T follicular helper cell (primary cell): ENCODE measurements at regions not wholly inside any gene's neighbourhood (a gene's known extent, or its start where the extent isn't known, plus 50 kb on each side); places are given as distances from the start of the nearest gene placed in this dataset.
"Not testable (repeated sequence)": the region's sequence is repeated elsewhere in the genome, so short reads cannot be mapped to it uniquely, and the experiment has no call there.

ENCODE experiments used
- DNase-seq: peaks from one replicate; pipeline ENCODE4 v3.0.0-alpha.2; 2020; ENCODE audit warnings: low read depth

DNA sequence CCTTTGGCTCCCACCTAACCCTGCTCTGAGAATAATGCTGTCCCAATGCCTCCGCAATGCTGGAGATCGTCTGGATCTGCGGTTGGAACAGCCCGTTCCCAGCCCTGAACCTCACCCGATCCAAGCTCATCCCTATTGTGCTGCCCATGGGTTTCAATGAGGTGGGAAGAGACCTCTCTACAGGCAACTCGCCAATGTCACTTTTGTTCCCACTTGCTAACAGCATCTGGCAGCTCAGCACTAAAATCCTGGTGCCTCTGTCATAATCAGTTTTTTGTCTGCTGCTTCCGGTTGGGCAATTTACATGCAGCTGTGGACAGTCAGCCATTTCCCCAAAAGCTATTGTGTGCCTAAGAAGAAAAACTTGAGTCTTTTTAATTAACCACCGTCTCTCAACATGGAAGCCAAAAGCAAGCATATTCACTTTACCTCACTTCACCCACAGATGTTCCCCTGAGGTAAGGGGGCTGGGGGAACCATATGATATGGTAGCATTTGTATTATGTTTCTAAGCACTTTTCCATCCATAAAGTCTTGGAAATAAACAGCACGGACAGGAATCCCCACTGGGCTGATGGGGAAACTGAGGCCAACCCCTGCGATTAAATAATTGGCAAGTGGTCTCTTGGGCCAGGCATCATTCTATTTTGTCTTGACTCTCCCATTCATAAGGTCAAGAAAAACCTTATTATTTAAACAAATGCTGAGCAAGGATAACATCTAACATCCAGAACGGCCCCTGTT lies 159.2 kb upstream of the CDH5 start:
- DNase-seq, result no peak

- DNase-seq, result no peak
Observed at GRCh38 chr16:66206363-66206762, 160.1 kb upstream of the CDH5 start.

GRCh38 chr16:66205287-66206231 lies 160.9 kb upstream of the CDH5 start:
- DNase-seq, result no peak

- DNase-seq, result no peak
Observed at GRCh38 chr16:66204756-66205155, 161.7 kb upstream of the CDH5 start.

- DNase-seq, result no peak
Observed at GRCh38 chr16:66203476-66203875, 163.0 kb upstream of the CDH5 start.

DNA sequence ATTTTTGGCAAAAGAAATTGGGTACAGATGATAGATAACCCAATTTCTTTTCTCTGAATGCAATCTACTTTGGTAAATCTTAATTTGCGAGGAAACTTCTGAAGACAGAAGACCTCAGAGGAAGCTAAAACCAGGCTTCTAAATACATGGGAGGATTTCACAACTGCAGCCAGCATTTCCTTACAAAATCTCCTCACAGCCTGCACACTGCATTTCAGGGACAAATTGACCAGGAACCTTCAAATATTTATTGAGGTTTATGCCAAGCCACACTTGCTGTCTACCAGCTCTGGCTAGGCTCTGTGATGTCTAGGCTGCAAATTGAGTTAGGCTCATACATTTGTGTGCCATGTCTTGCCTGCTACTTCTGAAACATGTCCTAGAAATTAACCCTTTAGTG lies 167.3 kb upstream of the CDH5 start:
- no peak for DNase-seq

GRCh38 chr16:66198641-66199040 lies 167.8 kb upstream of the CDH5 start:
- DNase-seq, result no peak

DNA sequence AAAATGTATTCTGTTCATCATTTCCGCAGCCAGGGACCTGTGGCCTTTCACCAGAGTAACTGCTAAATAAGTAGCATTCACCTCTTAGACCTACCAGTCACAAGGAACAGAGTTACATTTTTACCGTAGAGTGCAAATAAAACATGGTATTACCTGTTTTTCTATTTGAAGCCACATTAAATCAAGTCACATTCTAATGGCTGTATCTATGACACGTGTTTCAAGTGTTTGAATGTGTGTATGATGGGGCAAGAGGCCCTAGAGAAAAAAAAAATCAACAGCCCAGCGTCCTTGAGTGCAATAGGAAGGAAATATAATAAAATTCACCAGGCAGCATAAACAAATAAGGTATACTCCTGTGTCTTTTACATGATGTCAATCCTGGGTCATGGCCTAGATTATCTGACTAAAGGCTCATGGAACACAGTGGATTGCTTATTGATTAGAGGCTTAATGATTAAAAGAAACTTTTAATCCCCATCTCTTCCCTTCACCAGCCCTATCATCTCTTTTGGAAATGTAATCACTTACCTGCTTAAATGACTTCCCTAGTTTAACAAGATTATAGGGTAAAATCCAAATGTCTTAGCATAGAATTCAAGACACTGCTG lies 168.7 kb upstream of the CDH5 start:
- DNase-seq, result no peak

DNA sequence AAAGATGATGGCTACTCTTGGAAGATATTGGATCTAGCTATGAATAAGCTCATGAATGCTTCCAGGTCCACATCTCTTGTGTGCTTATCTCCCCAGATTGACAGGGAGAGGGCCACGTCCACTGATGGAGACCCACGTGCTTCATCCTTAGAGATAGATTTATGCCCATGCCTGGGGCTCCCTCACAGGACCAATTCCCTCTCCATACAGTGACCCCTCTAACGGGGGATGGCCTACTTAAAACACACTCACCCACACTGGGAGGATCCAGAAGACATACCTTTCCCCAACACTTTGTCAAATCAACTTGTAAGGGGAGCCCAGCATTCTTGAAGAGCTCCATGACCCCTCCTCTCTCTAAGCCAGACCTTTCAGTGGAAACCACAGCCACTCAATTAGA lies 169.7 kb upstream of the CDH5 start:
- no peak for DNase-seq

- no peak for DNase-seq
Observed at GRCh38 chr16:66194866-66195265, 171.6 kb upstream of the CDH5 start.

DNA sequence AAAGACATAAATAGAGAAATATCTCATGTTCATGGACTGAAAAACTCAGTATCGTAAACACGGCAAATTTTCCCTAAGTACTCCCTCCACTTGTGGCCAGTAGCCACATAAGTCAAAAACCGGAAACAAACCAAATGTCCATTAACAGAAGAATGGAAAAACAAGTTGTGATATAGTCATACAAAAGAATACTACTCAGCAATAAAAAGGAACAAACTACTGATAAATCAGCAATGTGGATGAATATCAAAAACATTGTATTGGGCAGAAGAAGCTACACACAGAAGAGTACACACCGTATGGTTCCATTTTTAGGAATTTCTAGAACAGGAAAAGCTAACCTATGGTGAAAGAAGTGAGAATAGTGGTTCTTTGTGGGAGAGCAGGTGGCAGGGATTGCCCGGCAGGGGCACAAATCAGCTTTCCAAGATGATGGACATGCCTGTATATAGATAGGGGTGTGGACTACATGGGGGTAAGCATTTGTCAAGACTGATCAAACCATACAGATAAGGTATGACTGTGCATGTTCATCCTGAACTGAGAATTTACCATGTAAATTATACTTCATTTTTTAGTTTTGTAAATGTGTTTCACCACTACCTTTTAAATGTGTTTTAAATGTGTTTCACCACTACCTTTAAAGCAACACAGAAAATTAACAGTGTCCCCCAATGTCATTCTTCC lies 172.8 kb upstream of the CDH5 start:
- no peak for DNase-seq

GRCh38 chr16:66190411-66190810 lies 176.1 kb upstream of the CDH5 start:
- no peak for DNase-seq

DNA sequence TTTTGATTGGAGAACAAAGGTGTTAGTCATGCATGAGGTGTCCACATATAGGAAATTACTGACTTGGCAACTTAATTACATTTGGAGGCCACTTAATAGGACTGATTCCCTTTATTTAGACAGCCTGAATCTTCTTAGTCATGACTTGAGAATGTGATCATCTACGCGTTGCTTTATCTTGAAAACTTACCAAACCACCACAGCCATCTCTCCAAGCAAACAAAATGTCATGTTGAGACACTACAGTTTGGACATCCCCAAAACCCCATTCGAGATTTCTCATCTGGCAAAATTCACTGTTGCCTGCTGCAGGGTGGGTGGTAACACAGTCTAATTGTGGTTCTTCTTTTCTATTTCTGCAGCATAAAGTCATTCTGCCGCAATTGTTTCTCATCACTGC lies 176.5 kb upstream of the CDH5 start:
- no peak for DNase-seq

DNA sequence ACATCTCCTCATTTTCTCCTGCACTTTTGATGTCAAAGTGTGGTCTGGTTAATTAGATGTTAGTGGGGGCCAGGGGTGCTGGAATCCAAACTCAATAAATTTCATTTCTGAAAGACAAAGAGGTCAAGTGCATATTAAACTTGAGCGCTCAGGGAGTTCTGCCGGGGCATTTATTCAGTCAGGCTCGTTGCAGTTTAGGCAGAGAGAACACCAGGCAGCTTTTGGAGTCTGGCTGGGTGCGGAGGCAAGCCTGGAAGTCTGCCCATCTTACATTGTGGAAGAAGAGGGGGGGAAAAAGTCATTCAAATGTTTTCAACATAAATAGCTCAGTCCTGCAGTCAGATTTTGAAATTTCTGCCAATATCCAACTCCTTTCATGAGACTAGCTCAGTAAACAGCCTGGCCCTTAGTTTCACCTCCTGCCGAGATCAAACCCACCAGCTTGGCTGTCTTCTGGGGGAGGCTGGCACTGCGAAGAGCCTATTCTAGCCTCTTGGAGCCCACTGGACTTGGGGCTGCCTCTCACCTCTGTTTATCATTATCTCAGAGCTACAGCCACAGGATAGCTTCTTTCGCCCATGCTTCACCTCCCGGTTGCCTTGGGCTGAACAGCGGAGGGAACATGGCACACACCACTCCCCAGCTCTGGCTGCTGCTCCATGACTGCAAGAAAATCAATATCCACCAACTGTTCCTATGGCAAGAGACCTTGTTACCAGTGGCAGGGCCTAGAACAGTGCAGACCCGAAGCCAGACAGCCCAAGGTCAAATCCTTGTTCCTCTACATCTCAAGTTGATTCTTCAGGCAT lies 177.4 kb upstream of the CDH5 start:
- DNase-seq, result no peak

GRCh38 chr16:66186251-66186785 lies 180.2 kb upstream of the CDH5 start:
- no peak for DNase-seq

DNA sequence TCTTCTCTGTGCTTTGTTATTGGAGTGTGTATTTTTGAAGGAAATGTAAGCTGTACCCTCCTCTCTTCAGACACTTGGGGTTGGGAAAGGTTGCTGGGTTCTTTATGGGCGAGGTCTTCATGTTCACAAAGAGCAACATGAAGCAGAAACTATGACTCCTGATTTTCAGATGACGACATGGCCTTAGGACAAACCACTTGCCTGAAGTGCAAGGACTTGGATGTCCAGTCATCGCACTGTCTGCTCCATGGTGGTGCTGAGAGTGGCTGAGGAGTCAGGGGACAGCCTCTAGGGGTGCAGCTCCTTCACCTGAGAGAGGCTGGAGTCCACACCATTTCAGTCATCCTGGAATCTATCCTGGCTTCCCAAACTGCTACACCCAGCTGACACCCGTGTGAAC lies 183.9 kb upstream of the CDH5 start:
- DNase-seq, result no peak

DNA sequence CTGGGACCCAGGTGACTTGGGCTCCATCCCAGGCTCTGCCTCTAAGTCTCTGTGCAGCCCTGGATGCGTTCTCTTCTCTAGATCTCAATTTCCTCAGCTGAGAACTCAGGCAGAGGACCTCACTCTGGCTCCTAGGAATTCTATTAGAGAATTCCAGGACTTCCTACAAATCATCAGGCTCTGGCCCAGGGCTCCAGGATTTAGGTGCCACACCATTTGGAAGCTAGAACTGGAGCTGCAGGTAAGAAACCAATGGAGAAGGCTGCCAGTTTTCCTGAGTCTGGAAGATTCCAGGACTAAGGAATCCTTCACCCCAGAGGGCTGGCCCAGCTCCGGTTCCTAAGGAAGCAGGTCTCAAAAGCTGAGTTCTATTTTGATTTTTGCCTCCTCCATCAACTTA lies 189.8 kb upstream of the CDH5 start:
- DNase-seq, result no peak

DNA sequence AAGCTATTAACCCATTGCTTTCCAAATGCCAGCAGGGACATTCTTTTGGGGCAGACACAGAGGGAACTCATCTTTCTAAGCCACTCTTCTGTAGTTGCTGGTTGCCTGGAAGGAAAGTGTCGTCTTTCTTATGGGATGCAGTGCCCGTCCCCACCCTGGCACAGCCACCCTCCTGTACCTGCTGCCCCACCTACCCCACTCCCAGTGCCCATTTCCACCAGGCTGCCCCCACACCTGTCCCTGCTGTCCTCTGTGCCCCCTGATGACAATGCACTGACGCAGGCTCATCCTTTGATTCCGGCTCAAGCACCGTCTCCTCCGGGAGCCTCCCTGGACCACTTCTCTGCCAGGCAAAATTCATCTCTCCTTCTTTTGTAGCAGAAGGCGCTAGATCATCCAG lies 190.4 kb upstream of the CDH5 start:
- no peak for DNase-seq

- no peak for DNase-seq
Observed at GRCh38 chr16:66175636-66176035, 190.9 kb upstream of the CDH5 start.

DNA sequence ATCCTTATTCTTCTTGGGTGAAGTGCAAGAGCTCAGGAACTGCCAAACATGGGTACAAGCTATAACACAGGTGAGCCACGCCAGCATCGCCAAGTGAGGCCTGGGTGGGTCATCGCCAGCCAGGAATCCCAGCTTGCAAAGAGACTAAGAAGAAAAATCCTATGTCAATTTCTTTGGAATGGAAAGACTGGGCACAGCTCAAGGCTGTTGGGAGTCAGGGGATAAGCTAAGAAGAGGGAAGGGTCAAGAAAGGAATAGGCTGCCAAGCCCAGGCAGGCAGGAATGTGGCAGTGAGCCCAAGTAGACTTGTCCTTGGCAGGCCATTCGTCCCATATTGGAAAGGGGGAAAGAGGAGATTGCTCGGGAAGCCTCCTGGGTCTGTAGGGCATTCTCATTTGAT lies 191.4 kb upstream of the CDH5 start:
- no peak for DNase-seq

DNA sequence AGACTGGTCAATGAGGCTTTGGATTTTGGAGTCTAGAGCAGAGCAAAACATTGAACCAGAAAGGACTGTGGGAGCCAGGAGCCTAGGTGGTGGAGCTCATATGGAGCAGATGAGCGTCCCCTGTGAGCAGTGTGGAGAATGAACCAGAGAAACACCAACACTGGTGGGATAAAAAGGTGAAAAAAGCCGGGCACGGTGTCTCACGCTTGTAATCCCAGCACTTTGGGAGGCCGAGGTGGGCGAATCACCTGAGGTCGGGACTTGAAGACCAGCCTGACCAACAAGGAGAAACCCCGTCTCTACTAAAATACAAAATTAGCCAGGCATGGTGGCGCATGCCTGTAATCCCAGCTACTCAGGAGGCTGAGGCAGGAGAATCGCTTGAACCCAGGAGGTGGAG lies 192.7 kb upstream of the CDH5 start:
- DNase-seq, result not testable (repeated sequence)
